Parathyroid adenoma (tissue), 2 donors: ENCODE measurements at regions not wholly inside any gene's neighbourhood (a gene's known extent, or its start where the extent isn't known, plus 50 kb on each side); places are given as distances from the start of the nearest gene placed in this dataset.
"Not testable (repeated sequence)": the region's sequence is repeated elsewhere in the genome, so short reads cannot be mapped to it uniquely, and the experiment has no call there.

ENCODE experiments used
- H2AFZ ChIP-seq: fragments of 300-600 bp; sonication (generic); one replicate; pipeline ENCODE4 v1.7.0; 2017; ENCODE audit warnings: antibody characterized with exemption, mild to moderate bottlenecking
- H3K27ac ChIP-seq: fragments of 300-600 bp; sonication (generic); one replicate; pipeline ENCODE4 v1.7.0; 2017
- H3K27me3 ChIP-seq: fragments of 300-600 bp; sonication (generic); one replicate; pipeline ENCODE4 v1.7.0; 2017; ENCODE audit warnings: low read length; ENCODE audit not compliant: control insufficient read depth, insufficient read depth
- H3K36me3 ChIP-seq: fragments of 300-600 bp; sonication (generic); one replicate; pipeline ENCODE4 v1.7.0; 2017; ENCODE audit warnings: low read length; ENCODE audit not compliant: control insufficient read depth, insufficient read depth
- H3K4me1 ChIP-seq: fragments of 300-600 bp; sonication (generic); one replicate; pipeline ENCODE4 v1.7.0; 2017; ENCODE audit warnings: control low read depth
- H3K4me2 ChIP-seq: fragments of 300-600 bp; sonication (generic); one replicate; pipeline ENCODE4 v1.7.0; 2017; ENCODE audit warnings: low read length
- H3K4me3 ChIP-seq: fragments of 300-600 bp; sonication (generic); one replicate; pipeline ENCODE4 v1.7.0; 2017; ENCODE audit warnings: low read depth, low read length
- H3K79me2 ChIP-seq: fragments of 300-600 bp; sonication (generic); one replicate; pipeline ENCODE4 v1.7.0; 2017; ENCODE audit warnings: control low read depth
- H3K9ac ChIP-seq: fragments of 300-600 bp; sonication (generic); one replicate; pipeline ENCODE4 v1.7.0; 2017; ENCODE audit warnings: mild to moderate bottlenecking
- H3K9me3 ChIP-seq: fragments of 300-600 bp; sonication (generic); one replicate; pipeline ENCODE4 v1.7.0; 2017; ENCODE audit warnings: low read length; ENCODE audit not compliant: control insufficient read depth
- TF ChIP-seq, protein P1 (sequence below): fragments of 300-600 bp; sonication (generic); IDR thresholded peaks from one replicate; pipeline ENCODE4 v1.7.0; 2017; ENCODE audit warnings: antibody characterized with exemption, mild to moderate bottlenecking
- donor health status: primary hyperparathyroidism.

DNA sequence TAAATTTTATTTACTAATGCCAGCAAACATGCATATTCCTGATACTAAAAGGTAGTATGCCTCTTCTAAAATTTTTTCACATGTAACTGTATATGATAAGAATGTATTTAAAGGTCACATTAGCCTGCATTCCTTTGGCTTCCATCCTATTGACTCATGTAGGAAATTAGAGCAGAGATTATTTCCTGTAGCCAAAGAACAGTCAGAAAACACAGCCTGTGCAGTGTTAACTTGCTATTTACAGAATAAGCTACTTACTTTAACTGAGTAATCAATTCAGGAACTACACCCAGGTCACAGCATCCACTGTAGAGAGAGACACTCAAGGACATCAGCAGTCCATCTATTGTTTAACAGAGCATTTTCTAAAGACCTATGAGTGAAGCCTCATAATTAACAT is 154.5 kb upstream of the ADGRL4 start:
- no peaks in the 10 kb centered on the region for H3K4me1 ChIP-seq
- no peak overlapping the region for H3K27ac ChIP-seq
- no peaks in the 10 kb centered on the region for H3K36me3 ChIP-seq
- no peak overlapping the region for H3K9ac ChIP-seq
- H3K9me3 ChIP-seq, result no peaks in the 10 kb centered on the region
- H2AFZ ChIP-seq, result no peak overlapping the region
- H3K79me2 ChIP-seq, result no peaks in the 10 kb centered on the region
- no peak overlapping the region for H3K4me2 ChIP-seq
- TF ChIP-seq, protein P1, sequence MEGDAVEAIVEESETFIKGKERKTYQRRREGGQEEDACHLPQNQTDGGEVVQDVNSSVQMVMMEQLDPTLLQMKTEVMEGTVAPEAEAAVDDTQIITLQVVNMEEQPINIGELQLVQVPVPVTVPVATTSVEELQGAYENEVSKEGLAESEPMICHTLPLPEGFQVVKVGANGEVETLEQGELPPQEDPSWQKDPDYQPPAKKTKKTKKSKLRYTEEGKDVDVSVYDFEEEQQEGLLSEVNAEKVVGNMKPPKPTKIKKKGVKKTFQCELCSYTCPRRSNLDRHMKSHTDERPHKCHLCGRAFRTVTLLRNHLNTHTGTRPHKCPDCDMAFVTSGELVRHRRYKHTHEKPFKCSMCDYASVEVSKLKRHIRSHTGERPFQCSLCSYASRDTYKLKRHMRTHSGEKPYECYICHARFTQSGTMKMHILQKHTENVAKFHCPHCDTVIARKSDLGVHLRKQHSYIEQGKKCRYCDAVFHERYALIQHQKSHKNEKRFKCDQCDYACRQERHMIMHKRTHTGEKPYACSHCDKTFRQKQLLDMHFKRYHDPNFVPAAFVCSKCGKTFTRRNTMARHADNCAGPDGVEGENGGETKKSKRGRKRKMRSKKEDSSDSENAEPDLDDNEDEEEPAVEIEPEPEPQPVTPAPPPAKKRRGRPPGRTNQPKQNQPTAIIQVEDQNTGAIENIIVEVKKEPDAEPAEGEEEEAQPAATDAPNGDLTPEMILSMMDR, result no peak
- H3K27me3 ChIP-seq, result no peaks in the 10 kb centered on the region
- H3K4me3 ChIP-seq, result no peak overlapping the region

DNA sequence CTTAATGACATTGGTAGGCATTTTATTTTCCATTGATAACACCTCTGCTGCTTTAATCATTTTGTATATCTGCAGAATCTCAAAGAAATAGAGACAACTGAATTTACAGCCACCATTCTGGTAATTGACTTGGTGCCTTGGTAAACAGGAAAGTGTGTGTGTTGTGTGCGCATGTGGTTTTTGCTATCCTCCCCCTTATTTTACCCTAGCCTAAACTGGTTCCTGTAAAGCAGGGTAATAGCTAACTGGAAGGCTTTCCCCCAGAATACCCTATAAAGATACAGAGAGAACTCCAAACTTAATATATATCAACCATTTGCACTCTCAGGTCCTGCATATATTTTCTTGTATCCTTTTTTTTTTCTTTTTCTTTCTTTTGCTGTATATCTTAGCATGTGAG is 149.5 kb upstream of the ADGRL4 start:
- Histone ChIP-seq H3K36me3 (no peaks in the 10 kb centered on the region), H3K4me1 (no peaks in the 10 kb centered on the region)
- TF ChIP-seq, protein P1, result no peak

DNA sequence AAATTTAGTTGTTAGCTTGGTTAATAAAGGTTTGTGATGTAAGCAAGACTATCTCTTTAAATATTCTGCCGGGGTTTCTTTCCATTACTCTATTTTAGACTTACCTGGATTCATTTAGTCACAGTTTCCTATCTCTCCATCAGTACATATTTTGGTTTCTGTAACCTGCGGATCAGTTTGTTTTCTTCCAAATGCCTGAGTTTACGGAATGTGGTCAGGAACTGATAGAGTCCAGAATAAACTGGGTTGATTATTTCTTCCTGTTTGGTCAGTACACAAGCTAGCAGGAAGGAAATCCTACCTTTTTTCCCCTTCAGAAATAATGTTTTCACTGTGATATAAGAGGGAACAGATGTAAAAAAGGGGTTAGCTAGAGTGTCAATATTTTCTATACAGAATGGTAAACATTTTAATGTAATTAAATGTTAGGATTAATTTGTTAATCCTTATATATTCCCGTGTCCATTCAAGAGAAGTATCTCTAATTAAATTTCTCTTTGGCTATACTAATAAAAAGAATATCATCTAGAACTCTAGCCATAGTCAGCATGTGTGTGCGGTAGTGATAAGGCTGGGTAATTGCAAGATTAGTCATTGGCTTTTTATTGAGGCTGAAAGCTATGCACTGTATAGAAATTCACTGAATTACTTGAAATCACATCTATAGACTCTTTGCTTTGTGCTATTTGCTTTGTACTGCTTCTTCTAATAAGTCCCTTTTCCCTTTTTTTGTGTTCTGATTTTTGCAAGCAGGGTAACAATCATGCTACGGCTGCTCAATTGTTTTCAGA is 144.7 kb upstream of the ADGRL4 start:
- H3K4me2 ChIP-seq, result peak overlapping the region; percentile 48
- H3K9ac ChIP-seq, result no peak overlapping the region
- H3K27ac ChIP-seq, result no peak overlapping the region
- H3K79me2 ChIP-seq, result no peaks in the 10 kb centered on the region
- TF ChIP-seq, protein P1, result no peak
- peak overlapping the region; percentile 3 for H3K4me3 ChIP-seq
- H3K4me1 ChIP-seq, result no peaks in the 10 kb centered on the region
- H2AFZ ChIP-seq, result no peak overlapping the region
- H3K27me3 ChIP-seq, result no peaks in the 10 kb centered on the region
- no peaks in the 10 kb centered on the region for H3K9me3 ChIP-seq
- no peaks in the 10 kb centered on the region for H3K36me3 ChIP-seq

More for the DNA sequence above, 149.5 kb upstream of the ADGRL4 start:
- no peak overlapping the region for H2AFZ ChIP-seq
- no peaks in the 10 kb centered on the region for H3K79me2 ChIP-seq
- no peak overlapping the region for H3K27ac ChIP-seq
- H3K4me3 ChIP-seq, result no peak overlapping the region
- no peaks in the 10 kb centered on the region for H3K9me3 ChIP-seq
- H3K4me2 ChIP-seq, result no peak overlapping the region
- H3K9ac ChIP-seq, result no peak overlapping the region
- no peaks in the 10 kb centered on the region for H3K27me3 ChIP-seq

DNA sequence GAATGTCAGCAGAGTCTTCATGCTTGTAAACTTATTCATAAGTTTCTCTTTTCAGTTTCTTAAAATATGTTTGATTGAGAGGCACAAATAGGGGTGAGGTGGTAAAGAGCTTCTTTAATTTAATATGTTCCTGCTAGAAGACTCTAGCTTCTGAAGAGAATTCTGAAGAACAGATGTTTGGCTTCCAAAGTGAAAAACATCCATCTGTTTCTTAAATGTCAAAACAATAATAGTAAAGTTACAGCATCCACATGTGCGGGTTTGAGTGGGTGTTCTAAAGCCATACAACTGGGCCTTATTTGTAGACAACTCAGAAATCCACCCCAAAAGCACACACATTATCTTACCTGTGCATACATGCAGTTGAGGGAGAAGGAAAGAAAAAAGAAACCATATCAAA is 144.0 kb upstream of the ADGRL4 start:
- no peaks in the 10 kb centered on the region for H3K79me2 ChIP-seq
- H3K4me2 ChIP-seq, result peak overlapping the region; percentile 48
- H3K36me3 ChIP-seq, result no peaks in the 10 kb centered on the region
- H3K9me3 ChIP-seq, result no peaks in the 10 kb centered on the region
- no peaks in the 10 kb centered on the region for H3K27me3 ChIP-seq
- peak overlapping the region; percentile 3 for H3K4me3 ChIP-seq
- no peak overlapping the region for H3K27ac ChIP-seq
- no peak overlapping the region for H2AFZ ChIP-seq
- H3K4me1 ChIP-seq, result no peaks in the 10 kb centered on the region
- TF ChIP-seq, protein P1, result no peak
- no peak overlapping the region for H3K9ac ChIP-seq

DNA sequence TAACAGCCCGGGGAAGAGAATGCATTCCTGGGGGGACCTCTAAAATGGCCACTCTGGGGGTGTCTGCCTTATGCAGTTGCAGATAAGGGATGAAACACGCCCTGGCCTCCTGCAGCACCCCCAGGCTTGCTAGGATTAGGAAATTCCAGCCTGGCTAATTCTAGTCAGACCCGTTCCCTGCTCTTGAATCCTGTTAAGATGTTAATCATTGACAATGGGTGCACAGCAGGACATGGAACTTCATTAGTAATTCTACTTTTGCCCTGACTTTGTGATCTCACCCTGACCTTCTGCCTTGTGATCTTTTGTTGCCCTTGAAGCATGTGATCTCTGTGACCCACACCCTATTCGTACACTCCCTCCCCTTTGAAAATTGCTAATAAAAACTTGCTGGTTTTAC is 131.7 kb upstream of the ADGRL4 start:
- H3K4me1 ChIP-seq, H2AFZ ChIP-seq, H3K27ac ChIP-seq, H3K4me3 ChIP-seq, H3K9ac ChIP-seq, H3K27me3 ChIP-seq, H3K4me2 ChIP-seq, H3K79me2 ChIP-seq, H3K9me3 ChIP-seq, H3K36me3 ChIP-seq: not testable (repeated sequence)
